ENCODE measurements at regions not wholly inside any gene's neighbourhood (a gene's known extent, or its start where the extent isn't known, plus 50 kb on each side); places are given as distances from the start of the nearest gene placed in this dataset.

GRCh38 chrX:42624524-42624923 lies 153.4 kb downstream of the PPP1R2C start:
- DNase-seq = no peak

GRCh38 chrX:42619068-42619467 lies 158.9 kb downstream of the PPP1R2C start:
- no peak for DNase-seq

GRCh38 chrX:42616981-42617380 lies 161.0 kb downstream of the PPP1R2C start:
- DNase-seq = no peak

- no peak for DNase-seq
These were observed 162.8 kb downstream of the PPP1R2C start for GRCh38 chrX:42615161-42615563.

- no peak for DNase-seq
These were observed 171.4 kb downstream of the PPP1R2C start for GRCh38 chrX:42606591-42606990.

- no peak for DNase-seq
These were observed 173.7 kb downstream of the PPP1R2C start for GRCh38 chrX:42604302-42604701.

GRCh38 chrX:42603016-42603415 lies 174.9 kb downstream of the PPP1R2C start:
- DNase-seq = no peak

- DNase-seq = no peak
These were observed 175.4 kb downstream of the PPP1R2C start for GRCh38 chrX:42602566-42602965.

GRCh38 chrX:42602136-42602535 lies 175.8 kb downstream of the PPP1R2C start:
- DNase-seq = no peak

GRCh38 chrX:42597481-42597880 lies 180.5 kb downstream of the PPP1R2C start:
- no peak for DNase-seq

GRCh38 chrX:42585842-42586621 lies 191.9 kb downstream of the PPP1R2C start:
- no peak for DNase-seq

GRCh38 chrX:42577936-42578470 lies 200.0 kb downstream of the PPP1R2C start:
- DNase-seq = no peak

GRCh38 chrX:42567268-42567667 lies 210.7 kb downstream of the PPP1R2C start:
- DNase-seq = no peak

- no peak for DNase-seq
These were observed 212.2 kb downstream of the PPP1R2C start for GRCh38 chrX:42565739-42566138.

- no peak for DNase-seq
These were observed 231.2 kb downstream of the PPP1R2C start for GRCh38 chrX:42546800-42547199.

GRCh38 chrX:42544883-42545282 lies 233.1 kb downstream of the PPP1R2C start:
- DNase-seq = no peak

GRCh38 chrX:42541554-42541953 lies 236.4 kb downstream of the PPP1R2C start:
- no peak for DNase-seq

GRCh38 chrX:42540146-42540545 lies 237.8 kb downstream of the PPP1R2C start:
- DNase-seq = no peak

- DNase-seq = no peak
These were observed 239.6 kb downstream of the PPP1R2C start for GRCh38 chrX:42538405-42538804.

- DNase-seq = no peak
These were observed 241.7 kb downstream of the PPP1R2C start for GRCh38 chrX:42536286-42536685.

GRCh38 chrX:42535233-42535632 lies 242.7 kb downstream of the PPP1R2C start:
- no peak for DNase-seq

GRCh38 chrX:42533761-42534160 lies 244.2 kb downstream of the PPP1R2C start:
- no peak for DNase-seq

GRCh38 chrX:42531441-42531840 lies 246.5 kb downstream of the PPP1R2C start:
- no peak for DNase-seq

- no peak for DNase-seq
These were observed 247.9 kb downstream of the PPP1R2C start for GRCh38 chrX:42530027-42530426.

Measured in hypothalamus (tissue), 51 donors.